SK-N-MC (cell line): ENCODE measurements at regions not wholly inside any gene's neighbourhood (a gene's known extent, or its start where the extent isn't known, plus 50 kb on each side); places are given as distances from the start of the nearest gene placed in this dataset.

Experiments used
- EZH2 ChIP-seq: fragments of 200-600 bp; sonication (generic); IDR thresholded peaks from one replicate; pipeline ENCODE4 v1.6.1; 2017; ENCODE audit warnings: antibody characterized with exemption
- POLR2AphosphoS5 ChIP-seq: IDR thresholded peaks from 2 replicates; pipeline ENCODE4 v1.6.1; 2012; ENCODE audit warnings: mild to moderate bottlenecking, low read depth, low read length, borderline replicate concordance

GRCh38 chr16:86076606-86077005 lies 177.6 kb downstream of the IRF8 start:
- no peak for TF ChIP-seq EZH2
- TF ChIP-seq POLR2AphosphoS5 = no peak
